Smooth muscle cell (in vitro differentiated cells): ENCODE measurements at regions not wholly inside any gene's neighbourhood (a gene's known extent, or its start where the extent isn't known, plus 50 kb on each side); places are given as distances from the start of the nearest gene placed in this dataset.

ENCODE experiments used
- DNase-seq: peaks from one replicate; lab custom pipeline; 2025; ENCODE audit not compliant: unreplicated experiment; lab: John Stamatoyannopoulos, UW
- H2AFZ ChIP-seq: fragments of 200-600 bp; sonication (generic); 2 replicates; pipeline ENCODE4 v1.6.0; 2016; ENCODE audit warnings: antibody characterized with exemption, low read depth, mild to moderate bottlenecking
- H3F3A ChIP-seq: fragments of 200-600 bp; sonication (generic); 2 replicates; pipeline ENCODE4 v1.6.0; 2017; ENCODE audit warnings: antibody characterized with exemption, low read depth
- H3K27ac ChIP-seq: fragments of 200-600 bp; sonication (generic); 2 replicates; pipeline ENCODE4 v1.5.1; 2016; ENCODE audit warnings: low read depth, mild to moderate bottlenecking
- H3K27me3 ChIP-seq: fragments of 200-600 bp; sonication (generic); 2 replicates; pipeline ENCODE4 v1.6.1; 2016; ENCODE audit warnings: low read depth, mild to moderate bottlenecking
- H3K36me3 ChIP-seq: fragments of 200-600 bp; sonication (generic); 2 replicates; pipeline ENCODE4 v1.5.1; 2016; ENCODE audit warnings: low read depth
- H3K4me1 ChIP-seq: fragments of 200-600 bp; sonication (generic); 2 replicates; pipeline ENCODE4 v1.5.1; 2016; ENCODE audit warnings: low read depth
- H3K4me2 ChIP-seq: fragments of 200-600 bp; sonication (generic); 2 replicates; pipeline ENCODE4 v1.6.0; 2016; ENCODE audit warnings: mild to moderate bottlenecking
- H3K4me3 ChIP-seq: fragments of 200-600 bp; sonication (generic); 2 replicates; pipeline ENCODE4 v1.5.1; 2016; ENCODE audit warnings: mild to moderate bottlenecking
- H3K79me2 ChIP-seq: fragments of 200-600 bp; sonication (generic); 2 replicates; pipeline ENCODE4 v1.6.0; 2016; ENCODE audit warnings: low read depth, mild to moderate bottlenecking
- H3K9ac ChIP-seq: fragments of 200-600 bp; sonication (generic); 2 replicates; pipeline ENCODE4 v1.6.0; 2016; ENCODE audit warnings: low read depth
- H3K9me3 ChIP-seq: fragments of 200-600 bp; sonication (generic); replicated peaks from 2 replicates; pipeline ENCODE4 v1.5.1; 2016; ENCODE audit warnings: low read depth
- H4K20me1 ChIP-seq: fragments of 200-600 bp; sonication (generic); 2 replicates; pipeline ENCODE4 v1.6.0; 2016; ENCODE audit warnings: low read depth
- WGBS: methylation state at CpG from one replicate; pipeline ENCODE4 v1.1.7; 2016; ENCODE audit warnings: low lambda C conversion rate; 5-methylcytosine and 5-hydroxymethylcytosine counted together
- TF ChIP-seq, protein P1 (sequence below): fragments of 200-600 bp; sonication (generic); IDR thresholded peaks from 2 replicates; pipeline ENCODE4 v1.5.1; 2017; ENCODE audit warnings: borderline replicate concordance, mild to moderate bottlenecking, antibody characterized with exemption; ENCODE audit not compliant: insufficient read depth, poor library complexity, severe bottlenecking

DNA sequence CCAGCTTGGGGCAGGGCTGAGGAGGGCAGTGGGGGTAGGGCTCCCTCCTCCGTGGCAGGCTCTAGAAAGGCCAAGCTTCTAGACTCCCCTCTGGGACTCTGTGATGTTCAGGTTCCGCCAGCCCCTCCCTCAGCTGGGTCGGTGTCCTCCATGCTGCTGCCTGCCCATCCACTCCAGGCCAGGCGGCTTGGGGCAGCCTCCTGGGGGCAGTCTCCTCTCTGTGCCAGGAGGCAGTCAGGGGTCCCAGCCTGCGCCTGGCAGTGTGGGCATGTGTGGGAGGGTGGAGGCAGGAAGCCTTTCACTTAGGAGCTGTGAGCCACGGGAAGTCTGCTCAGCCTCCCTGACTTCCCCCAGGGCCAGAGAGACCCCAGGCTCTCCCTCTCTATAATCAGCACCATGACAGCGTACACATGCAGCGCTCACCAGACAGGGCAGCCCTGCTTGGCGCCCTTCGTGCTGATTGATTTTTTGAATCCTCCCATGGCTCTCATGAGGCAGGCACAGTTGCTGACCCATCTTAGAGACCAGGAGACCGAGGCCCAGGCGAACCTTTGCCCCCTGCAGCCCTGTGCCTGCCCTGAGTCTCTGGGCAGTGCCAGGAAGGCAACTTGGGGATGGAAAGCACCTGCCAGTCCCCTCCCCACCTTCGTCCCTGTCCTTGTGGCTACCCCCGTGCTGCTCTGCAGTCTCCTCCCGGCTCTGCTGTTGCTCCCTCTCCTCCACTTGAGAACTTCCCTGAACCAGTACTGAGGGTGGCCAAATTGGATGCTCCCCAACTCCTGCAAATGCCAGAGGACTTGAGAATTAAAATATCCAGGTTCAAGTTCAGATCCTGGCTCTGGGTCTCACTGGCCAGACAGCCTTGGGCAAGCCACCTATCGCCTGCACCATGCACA lies 234.7 kb upstream of the GSE1 start:
- H3K27ac ChIP-seq, result no peak overlapping the region
- no peak overlapping the region for H3K9ac ChIP-seq

DNA sequence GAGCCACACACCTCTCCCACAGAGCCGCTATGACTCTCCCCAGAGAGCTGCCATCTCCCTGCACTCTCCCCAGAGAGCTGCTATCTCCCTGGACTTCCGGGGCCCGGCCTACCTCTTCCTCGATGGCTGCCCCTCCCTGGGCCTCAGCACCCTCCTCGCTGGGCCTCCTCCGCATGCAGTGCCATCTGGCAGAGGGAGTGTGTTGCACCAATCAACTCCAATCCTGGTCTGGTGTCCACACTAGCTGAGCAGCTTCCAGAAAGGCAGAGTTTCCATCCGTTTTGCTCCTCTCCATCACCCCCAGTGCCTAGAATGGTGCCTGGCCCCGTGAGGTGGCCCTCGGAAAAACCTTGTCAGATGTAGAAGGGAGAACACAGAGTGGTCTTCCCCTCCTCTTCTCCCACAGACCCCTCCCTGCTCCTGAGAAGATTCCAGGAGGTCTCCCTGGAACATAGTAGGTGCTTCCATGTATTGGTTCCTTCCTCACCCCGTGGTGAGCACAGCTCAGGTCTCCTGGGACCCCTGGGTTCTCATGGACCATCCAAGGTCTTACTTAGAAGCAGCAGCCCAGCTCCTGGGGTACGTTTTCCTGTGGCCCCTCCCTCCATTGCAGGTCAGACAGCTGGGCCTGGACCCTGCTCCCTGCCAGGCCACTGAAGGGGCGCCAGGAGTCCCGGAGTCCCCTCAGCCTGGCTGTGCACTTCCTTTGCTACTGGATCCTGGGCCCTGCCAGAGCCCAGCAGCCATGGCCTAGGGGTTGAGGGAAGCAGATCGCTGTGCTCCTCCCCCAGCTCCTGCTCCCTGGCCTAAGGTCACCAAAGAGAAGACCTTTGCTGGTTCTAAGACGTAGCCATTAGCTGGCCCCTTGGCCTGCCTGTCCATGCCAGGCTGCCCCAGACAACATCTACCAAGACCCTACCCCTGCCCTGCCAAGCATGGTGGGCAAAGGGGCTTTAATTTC lies 233.8 kb upstream of the GSE1 start:
- no peak for DNase-seq
- Histone ChIP-seq H3K9me3 (no peaks in the 10 kb centered on the region), H3K27ac (no peak overlapping the region), H3K4me1 (peaks cover 12% of the 10 kb centered on the region), H3K4me3 (no peak overlapping the region), H4K20me1 (peaks cover 49% of the 10 kb centered on the region), H2AFZ (no peak overlapping the region), H3K36me3 (no peaks in the 10 kb centered on the region), H3K4me2 (no peak overlapping the region), H3K9ac (no peak overlapping the region), H3F3A (peaks cover 12% of the 10 kb centered on the region), H3K27me3 (no peaks in the 10 kb centered on the region), H3K79me2 (no peaks in the 10 kb centered on the region)
- 80% methylated on average over 15 of the region's 15 CpGs for WGBS
- TF ChIP-seq, protein P1, sequence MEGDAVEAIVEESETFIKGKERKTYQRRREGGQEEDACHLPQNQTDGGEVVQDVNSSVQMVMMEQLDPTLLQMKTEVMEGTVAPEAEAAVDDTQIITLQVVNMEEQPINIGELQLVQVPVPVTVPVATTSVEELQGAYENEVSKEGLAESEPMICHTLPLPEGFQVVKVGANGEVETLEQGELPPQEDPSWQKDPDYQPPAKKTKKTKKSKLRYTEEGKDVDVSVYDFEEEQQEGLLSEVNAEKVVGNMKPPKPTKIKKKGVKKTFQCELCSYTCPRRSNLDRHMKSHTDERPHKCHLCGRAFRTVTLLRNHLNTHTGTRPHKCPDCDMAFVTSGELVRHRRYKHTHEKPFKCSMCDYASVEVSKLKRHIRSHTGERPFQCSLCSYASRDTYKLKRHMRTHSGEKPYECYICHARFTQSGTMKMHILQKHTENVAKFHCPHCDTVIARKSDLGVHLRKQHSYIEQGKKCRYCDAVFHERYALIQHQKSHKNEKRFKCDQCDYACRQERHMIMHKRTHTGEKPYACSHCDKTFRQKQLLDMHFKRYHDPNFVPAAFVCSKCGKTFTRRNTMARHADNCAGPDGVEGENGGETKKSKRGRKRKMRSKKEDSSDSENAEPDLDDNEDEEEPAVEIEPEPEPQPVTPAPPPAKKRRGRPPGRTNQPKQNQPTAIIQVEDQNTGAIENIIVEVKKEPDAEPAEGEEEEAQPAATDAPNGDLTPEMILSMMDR, result no peak

More for the DNA sequence above, 234.7 kb upstream of the GSE1 start:
- H3K4me2 ChIP-seq, result peak overlapping the region; percentile 57
- no peaks in the 10 kb centered on the region for H3K79me2 ChIP-seq
- DNase-seq, result no peak
- peaks cover 12% of the 10 kb centered on the region for H3K4me1 ChIP-seq
- H4K20me1 ChIP-seq, result peaks cover 43% of the 10 kb centered on the region
- no peak overlapping the region for H2AFZ ChIP-seq
- H3F3A ChIP-seq, result peaks cover 12% of the 10 kb centered on the region
- no peaks in the 10 kb centered on the region for H3K27me3 ChIP-seq
- no peaks in the 10 kb centered on the region for H3K9me3 ChIP-seq
- no peaks in the 10 kb centered on the region for H3K36me3 ChIP-seq
- WGBS, result 88% methylated on average over 15 of the region's 16 CpGs
- TF ChIP-seq, protein P1, result no peak
- H3K4me3 ChIP-seq, result no peak overlapping the region

DNA sequence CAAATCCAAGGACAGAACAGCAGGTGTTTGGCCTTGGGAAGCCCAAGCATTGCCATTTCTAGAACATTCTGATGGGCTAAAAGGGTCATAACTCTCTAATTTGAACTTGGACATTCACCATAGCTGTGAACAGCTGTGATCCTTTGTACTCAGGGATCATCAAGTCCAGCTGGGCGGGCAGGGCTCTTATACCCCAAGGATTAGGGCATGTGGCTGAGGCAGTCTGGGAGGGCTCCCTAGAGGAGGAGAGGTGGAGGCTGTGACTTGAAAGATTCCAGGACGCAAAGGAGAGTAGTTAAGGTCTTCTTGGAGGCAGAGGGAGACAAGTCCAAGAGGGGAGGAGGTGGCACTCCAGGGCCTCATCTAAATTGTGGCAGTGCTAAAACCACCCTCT lies 233.1 kb upstream of the GSE1 start:
- Histone ChIP-seq H3K36me3 (no peaks in the 10 kb centered on the region), H3K4me3 (no peak overlapping the region), H3K4me2 (no peak overlapping the region), H3K9me3 (no peaks in the 10 kb centered on the region), H3F3A (peaks cover 12% of the 10 kb centered on the region), H3K79me2 (no peaks in the 10 kb centered on the region), H3K9ac (no peak overlapping the region), H4K20me1 (peaks cover 55% of the 10 kb centered on the region), H3K27me3 (no peaks in the 10 kb centered on the region), H3K4me1 (peaks cover 12% of the 10 kb centered on the region), H3K27ac (no peak overlapping the region), H2AFZ (no peak overlapping the region)
- DNase-seq, result no peak
- WGBS, result 46% methylated on average over 2 of the region's 2 CpGs
- TF ChIP-seq, protein P1, result no peak
